GM23248 (cell line): ENCODE measurements at regions not wholly inside any gene's neighbourhood (a gene's known extent, or its start where the extent isn't known, plus 50 kb on each side); places are given as distances from the start of the nearest gene placed in this dataset.

ENCODE experiments used
- EZH2 ChIP-seq: fragments of 200-600 bp; sonication (generic); IDR thresholded peaks from 2 replicates; pipeline ENCODE4 v1.6.1; 2018; ENCODE audit warnings: antibody characterized with exemption, mild to moderate bottlenecking; ENCODE audit not compliant: insufficient read depth, poor library complexity, severe bottlenecking
- EZH2phosphoT487 ChIP-seq: fragments of 200-600 bp; sonication (generic); IDR thresholded peaks from 2 replicates; pipeline ENCODE4 v1.6.1; 2018; ENCODE audit warnings: antibody characterized with exemption, moderate library complexity, mild to moderate bottlenecking, low read depth; ENCODE audit not compliant: insufficient read depth

- TF ChIP-seq EZH2 (no peak), EZH2phosphoT487 (no peak)
These were observed 99.6 kb downstream of the ODF2L start for GRCh38 chr1:86296305-86297205.
